ENCODE measurements at regions not wholly inside any gene's neighbourhood (a gene's known extent, or its start where the extent isn't known, plus 50 kb on each side); places are given as distances from the start of the nearest gene placed in this dataset.
"Not testable (repeated sequence)": the region's sequence is repeated elsewhere in the genome, so short reads cannot be mapped to it uniquely, and the experiment has no call there.

DNA sequence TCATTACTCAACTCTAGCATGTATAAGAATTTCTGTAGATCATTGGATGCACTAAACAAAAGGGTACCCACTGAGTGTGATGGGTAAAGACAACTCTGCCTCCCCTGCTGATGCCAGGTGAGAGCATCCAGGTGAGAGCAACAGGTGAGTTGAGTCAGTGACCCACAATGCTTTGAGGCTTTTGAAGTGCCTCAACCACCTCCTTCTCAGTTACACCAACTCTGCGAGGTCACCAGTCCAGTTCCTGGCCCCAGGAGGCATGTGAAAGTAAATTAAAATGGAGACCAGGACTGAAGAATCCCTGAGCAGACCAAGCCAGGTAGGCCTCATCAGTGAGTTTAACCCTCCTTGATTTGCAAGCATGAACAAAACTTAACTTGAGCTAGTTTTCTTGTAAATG lies 505.8 kb downstream of the EBF1 start:
- Mint-ChIP-seq H3K36me3 (ENCODE audit: low read depth) (no peaks in the 10 kb centered on the region), H3K4me1 (ENCODE audit: low read depth) (peaks cover 14% of the 10 kb centered on the region), H3K4me3 (no peak overlapping the region), H3K27me3 (peaks cover 34% of the 10 kb centered on the region), H3K27ac (no peak overlapping the region), H3K9me3 (no peaks in the 10 kb centered on the region)
- intact Hi-C loops (cut with micrococcal nuclease) = no loop called here

DNA sequence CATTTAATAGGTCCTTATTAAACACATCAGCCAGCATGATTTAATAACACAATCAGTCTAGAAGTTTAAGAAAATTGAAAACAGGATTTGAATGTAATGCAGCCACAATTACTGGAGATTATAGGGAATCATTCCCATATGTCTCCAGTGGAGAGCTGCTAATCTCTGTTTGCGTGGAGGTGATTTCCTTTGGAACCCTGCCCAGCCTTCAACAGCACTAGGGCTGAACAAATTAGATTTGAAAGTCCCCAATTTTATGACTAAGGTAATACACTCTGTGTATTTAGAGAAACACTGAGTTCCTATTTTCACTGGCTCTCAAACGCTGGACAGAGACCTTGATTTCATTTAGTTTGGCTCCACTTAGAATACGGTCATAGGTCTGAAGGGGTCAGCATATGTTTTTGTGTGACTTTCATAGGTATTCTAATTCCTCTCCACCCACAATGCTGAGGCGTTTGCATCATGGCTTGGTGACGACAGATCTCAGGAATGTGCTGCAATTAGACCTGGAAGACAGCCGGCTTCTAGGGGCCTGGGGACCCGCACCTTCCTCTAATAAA lies 508.3 kb downstream of the EBF1 start:
- Mint-ChIP-seq H3K27me3 (peaks cover 27% of the 10 kb centered on the region), H3K36me3 (ENCODE audit: low read depth) (no peaks in the 10 kb centered on the region), H3K4me3 (no peak overlapping the region), H3K9me3 (no peaks in the 10 kb centered on the region), H3K4me1 (ENCODE audit: low read depth) (no peaks in the 10 kb centered on the region), H3K27ac (no peak overlapping the region)
- intact Hi-C loops (cut with micrococcal nuclease) = no loop called here

GRCh38 chr5:158590746-158591300 lies 508.9 kb downstream of the EBF1 start:
- H3K4me1 Mint-ChIP-seq (ENCODE audit: low read depth) = no peaks in the 10 kb centered on the region
- no peak overlapping the region for H3K27ac Mint-ChIP-seq
- H3K9me3 Mint-ChIP-seq = no peaks in the 10 kb centered on the region
- H3K4me3 Mint-ChIP-seq = no peak overlapping the region
- intact Hi-C loops (cut with micrococcal nuclease) = no loop called here
- no peaks in the 10 kb centered on the region for H3K36me3 Mint-ChIP-seq (ENCODE audit: low read depth)
- peaks cover 28% of the 10 kb centered on the region for H3K27me3 Mint-ChIP-seq

GRCh38 chr5:158589939-158590338 lies 509.8 kb downstream of the EBF1 start:
- Mint-ChIP-seq H3K27me3 (peaks cover 27% of the 10 kb centered on the region), H3K4me3 (no peak overlapping the region), H3K27ac (no peak overlapping the region), H3K36me3 (ENCODE audit: low read depth) (no peaks in the 10 kb centered on the region), H3K4me1 (ENCODE audit: low read depth) (no peaks in the 10 kb centered on the region), H3K9me3 (peaks cover 2% of the 10 kb centered on the region)
- intact Hi-C loops (cut with micrococcal nuclease) = no loop called here

DNA sequence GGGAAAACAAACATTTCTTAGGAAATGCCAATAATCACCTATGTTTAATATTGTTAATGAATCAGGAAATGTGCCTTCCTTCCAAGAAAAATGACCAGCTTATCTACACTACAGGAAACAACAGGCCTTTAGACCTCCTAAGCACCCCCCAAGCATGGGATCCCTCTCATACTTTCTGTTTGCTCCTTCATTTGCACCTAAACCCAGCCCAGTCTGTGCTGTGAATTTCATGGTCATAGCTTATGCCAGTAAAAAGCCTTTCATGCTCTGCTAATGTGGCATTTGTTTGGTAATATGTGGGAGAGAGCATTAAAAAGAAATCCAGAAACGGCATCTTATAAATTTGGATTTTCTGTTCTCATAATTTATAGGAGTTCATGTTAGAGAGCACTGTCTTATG lies 511.1 kb downstream of the EBF1 start:
- intact Hi-C loops (cut with micrococcal nuclease) = no loop called here
- Mint-ChIP-seq H3K27ac (no peak overlapping the region), H3K27me3 (peaks cover 28% of the 10 kb centered on the region), H3K4me1 (ENCODE audit: low read depth) (no peaks in the 10 kb centered on the region), H3K4me3 (no peak overlapping the region), H3K36me3 (ENCODE audit: low read depth) (no peaks in the 10 kb centered on the region), H3K9me3 (peaks cover 7% of the 10 kb centered on the region)

- intact Hi-C loops (cut with micrococcal nuclease) = no loop called here
- peaks cover 14% of the 10 kb centered on the region for H3K27me3 Mint-ChIP-seq
- H3K27ac Mint-ChIP-seq = no peak overlapping the region
- H3K36me3 Mint-ChIP-seq (ENCODE audit: low read depth) = no peaks in the 10 kb centered on the region
- no peak overlapping the region for H3K4me3 Mint-ChIP-seq
- H3K9me3 Mint-ChIP-seq = peaks cover 7% of the 10 kb centered on the region
- H3K4me1 Mint-ChIP-seq (ENCODE audit: low read depth) = no peaks in the 10 kb centered on the region
Measured at GRCh38 chr5:158586054-158586453, 513.7 kb downstream of the EBF1 start.

GRCh38 chr5:158582669-158583068 lies 517.0 kb downstream of the EBF1 start:
- H3K4me1 Mint-ChIP-seq (ENCODE audit: low read depth); intact Hi-C loops (cut with micrococcal nuclease); H3K27ac Mint-ChIP-seq; H3K4me3 Mint-ChIP-seq; H3K27me3 Mint-ChIP-seq; H3K36me3 Mint-ChIP-seq (ENCODE audit: low read depth): not testable (repeated sequence)
- peaks cover 38% of the 10 kb centered on the region for H3K9me3 Mint-ChIP-seq

DNA sequence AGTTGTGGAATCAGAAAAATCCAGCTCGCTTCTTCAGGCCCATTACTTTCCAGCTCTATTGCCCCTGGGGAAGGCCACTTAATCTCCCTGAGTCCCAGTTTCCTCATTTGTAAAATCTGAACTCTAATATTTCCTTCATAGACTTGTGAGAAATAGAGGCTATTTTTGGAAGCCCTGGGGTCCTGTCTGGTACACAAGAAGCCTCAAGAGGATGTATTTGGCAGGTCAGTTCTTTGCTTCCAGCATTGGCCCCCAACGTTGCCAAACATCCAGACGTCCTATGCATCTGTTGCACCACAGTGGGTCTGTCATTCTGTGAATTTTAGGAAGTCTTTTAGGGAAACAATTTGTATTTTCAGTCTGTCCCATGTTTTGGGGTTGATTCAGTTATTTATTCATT lies 525.9 kb downstream of the EBF1 start:
- no peaks in the 10 kb centered on the region for H3K4me1 Mint-ChIP-seq (ENCODE audit: low read depth)
- no peaks in the 10 kb centered on the region for H3K36me3 Mint-ChIP-seq (ENCODE audit: low read depth)
- intact Hi-C loops (cut with micrococcal nuclease) = no loop called here
- H3K27me3 Mint-ChIP-seq = peaks cover 2% of the 10 kb centered on the region
- H3K9me3 Mint-ChIP-seq = peaks cover 19% of the 10 kb centered on the region
- no peak overlapping the region for H3K27ac Mint-ChIP-seq
- no peak overlapping the region for H3K4me3 Mint-ChIP-seq

- no peaks in the 10 kb centered on the region for H3K36me3 Mint-ChIP-seq (ENCODE audit: low read depth)
- no peak overlapping the region for H3K27ac Mint-ChIP-seq
- no peak overlapping the region for H3K4me3 Mint-ChIP-seq
- peaks cover 5% of the 10 kb centered on the region for H3K4me1 Mint-ChIP-seq (ENCODE audit: low read depth)
- peaks cover 4% of the 10 kb centered on the region for H3K27me3 Mint-ChIP-seq
- H3K9me3 Mint-ChIP-seq = peaks cover 9% of the 10 kb centered on the region
- intact Hi-C loops (cut with micrococcal nuclease) = no loop called here
Measured at GRCh38 chr5:158570502-158570901, 529.2 kb downstream of the EBF1 start.

DNA sequence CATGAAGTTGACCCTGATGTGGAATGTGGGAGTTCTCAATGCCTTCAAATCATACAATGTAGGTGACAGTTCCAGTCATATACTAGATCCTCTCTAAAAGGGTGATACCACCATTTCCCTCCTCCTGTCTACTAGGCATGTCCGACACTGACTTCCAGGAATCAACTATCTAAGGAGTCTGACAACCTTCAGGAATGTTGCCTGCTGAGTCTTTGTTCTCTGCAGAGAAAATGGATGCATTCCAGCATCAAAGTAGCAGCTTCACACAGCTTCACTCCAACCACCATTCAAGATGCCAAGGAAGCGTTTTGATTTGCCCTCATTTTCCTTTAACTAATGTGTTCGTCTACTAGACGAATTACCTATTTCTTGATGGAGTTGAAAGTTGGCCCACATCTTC lies 530.2 kb downstream of the EBF1 start:
- no peak overlapping the region for H3K27ac Mint-ChIP-seq
- peaks cover 4% of the 10 kb centered on the region for H3K27me3 Mint-ChIP-seq
- H3K9me3 Mint-ChIP-seq = peaks cover 9% of the 10 kb centered on the region
- no peak overlapping the region for H3K4me3 Mint-ChIP-seq
- intact Hi-C loops (cut with micrococcal nuclease) = no loop called here
- peaks cover 14% of the 10 kb centered on the region for H3K4me1 Mint-ChIP-seq (ENCODE audit: low read depth)
- H3K36me3 Mint-ChIP-seq (ENCODE audit: low read depth) = no peaks in the 10 kb centered on the region

GRCh38 chr5:158565017-158565789 lies 534.5 kb downstream of the EBF1 start:
- H3K36me3 Mint-ChIP-seq (ENCODE audit: low read depth) = no peaks in the 10 kb centered on the region
- intact Hi-C loops (cut with micrococcal nuclease) = no loop called here
- no peak overlapping the region for H3K4me3 Mint-ChIP-seq
- peaks cover 9% of the 10 kb centered on the region for H3K9me3 Mint-ChIP-seq
- H3K27me3 Mint-ChIP-seq = peaks cover 6% of the 10 kb centered on the region
- peaks cover 22% of the 10 kb centered on the region for H3K4me1 Mint-ChIP-seq (ENCODE audit: low read depth)
- H3K27ac Mint-ChIP-seq = no peak overlapping the region

- peaks cover 26% of the 10 kb centered on the region for H3K4me1 Mint-ChIP-seq (ENCODE audit: low read depth)
- H3K9me3 Mint-ChIP-seq = peaks cover 9% of the 10 kb centered on the region
- H3K27ac Mint-ChIP-seq = no peak overlapping the region
- intact Hi-C loops (cut with micrococcal nuclease) = no loop called here
- H3K36me3 Mint-ChIP-seq (ENCODE audit: low read depth) = no peaks in the 10 kb centered on the region
- H3K27me3 Mint-ChIP-seq = peaks cover 8% of the 10 kb centered on the region
- H3K4me3 Mint-ChIP-seq = no peak overlapping the region
Measured at GRCh38 chr5:158563760-158564390, 535.8 kb downstream of the EBF1 start.

DNA sequence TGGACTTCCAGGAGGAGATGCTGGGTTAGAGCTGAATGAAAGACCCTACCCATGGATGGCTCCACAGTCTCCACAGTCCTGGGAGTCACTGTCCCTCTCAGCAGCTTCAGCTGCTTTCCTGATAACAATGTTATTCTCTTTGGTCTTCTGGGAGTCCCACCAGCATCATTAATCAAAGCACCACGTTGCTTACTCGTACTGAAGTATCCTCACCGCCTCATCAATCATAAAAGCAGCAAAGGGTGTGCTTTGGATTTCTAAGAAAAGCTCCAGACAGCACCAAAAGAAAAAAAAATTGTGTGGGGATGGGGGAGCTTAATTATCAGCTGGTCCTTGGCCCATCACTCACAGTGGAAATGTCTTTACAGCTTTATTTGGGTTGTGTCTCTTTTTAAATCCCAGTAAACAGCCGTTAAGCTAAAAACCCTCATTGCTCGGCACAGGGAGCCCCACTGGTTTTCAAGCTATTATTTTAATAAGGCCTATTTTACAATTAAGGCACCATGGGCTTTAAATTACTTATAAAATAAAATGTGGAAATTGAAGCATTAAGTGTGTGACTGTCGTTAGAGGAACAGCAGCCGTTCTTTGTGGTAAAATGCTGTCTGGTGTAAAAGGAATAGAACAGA lies 538.0 kb downstream of the EBF1 start:
- peaks cover 26% of the 10 kb centered on the region for H3K4me1 Mint-ChIP-seq (ENCODE audit: low read depth)
- H3K9me3 Mint-ChIP-seq = no peaks in the 10 kb centered on the region
- H3K27ac Mint-ChIP-seq = no peak overlapping the region
- H3K27me3 Mint-ChIP-seq = peaks cover 6% of the 10 kb centered on the region
- no peaks in the 10 kb centered on the region for H3K36me3 Mint-ChIP-seq (ENCODE audit: low read depth)
- H3K4me3 Mint-ChIP-seq = no peak overlapping the region
- intact Hi-C loops (cut with micrococcal nuclease) = no loop called here

- Mint-ChIP-seq H3K9me3 (peaks cover 8% of the 10 kb centered on the region), H3K4me3 (no peak overlapping the region), H3K27ac (no peak overlapping the region), H3K36me3 (ENCODE audit: low read depth) (no peaks in the 10 kb centered on the region), H3K4me1 (ENCODE audit: low read depth) (peaks cover 23% of the 10 kb centered on the region), H3K27me3 (peaks cover 6% of the 10 kb centered on the region)
- intact Hi-C loops (cut with micrococcal nuclease) = no loop called here
Measured at GRCh38 chr5:158560170-158560569, 539.5 kb downstream of the EBF1 start.
